NCI-H2196 treated with DMSO at 0.1 percent for 48 hours (cell line): ENCODE measurements at regions not wholly inside any gene's neighbourhood (a gene's known extent, or its start where the extent isn't known, plus 50 kb on each side); places are given as distances from the start of the nearest gene placed in this dataset.
"Not testable (repeated sequence)": the region's sequence is repeated elsewhere in the genome, so short reads cannot be mapped to it uniquely, and the experiment has no call there.

Experiments used
- DNase-seq: peaks from one replicate; lab custom pipeline; 2025; ENCODE audit not compliant: unreplicated experiment; lab: John Stamatoyannopoulos, UW

- no peak for DNase-seq
Measured at GRCh38 chr1:227417756-227418480, 99.6 kb upstream of the CDC42BPA start.

GRCh38 chr1:227416156-227416830, 98.0 kb upstream of the CDC42BPA start:
- DNase-seq: no peak

- DNase-seq: no peak
Measured at GRCh38 chr1:227415115-227415790, 97.0 kb upstream of the CDC42BPA start.

GRCh38 chr1:227411066-227411465, 92.8 kb upstream of the CDC42BPA start:
- no peak for DNase-seq

- not testable (repeated sequence) for DNase-seq
Measured at GRCh38 chr1:227406332-227406731, 88.0 kb upstream of the CDC42BPA start.

GRCh38 chr1:227403535-227403934, 85.2 kb upstream of the CDC42BPA start:
- no peak for DNase-seq

GRCh38 chr1:227401562-227402342, 83.5 kb upstream of the CDC42BPA start:
- DNase-seq: no peak

GRCh38 chr1:227399152-227399730, 80.9 kb upstream of the CDC42BPA start:
- no peak for DNase-seq

- no peak for DNase-seq
Measured at GRCh38 chr1:227397354-227397978, 79.2 kb upstream of the CDC42BPA start.

GRCh38 chr1:227396539-227397353, 78.5 kb upstream of the CDC42BPA start:
- no peak for DNase-seq

GRCh38 chr1:227395426-227396028, 77.2 kb upstream of the CDC42BPA start:
- no peak for DNase-seq

- DNase-seq: no peak
Measured at GRCh38 chr1:227392984-227393764, 74.9 kb upstream of the CDC42BPA start.

GRCh38 chr1:227391879-227392278, 73.6 kb upstream of the CDC42BPA start:
- DNase-seq: no peak

GRCh38 chr1:227391211-227391610, 72.9 kb upstream of the CDC42BPA start:
- DNase-seq: no peak

GRCh38 chr1:227390525-227390924, 72.2 kb upstream of the CDC42BPA start:
- DNase-seq: no peak

- DNase-seq: no peak
Measured at GRCh38 chr1:227388214-227389168, 70.2 kb upstream of the CDC42BPA start.

- DNase-seq: no peak
Measured at GRCh38 chr1:227379555-227379892, 61.2 kb upstream of the CDC42BPA start.
